Large intestine (tissue), 3 donors: ENCODE measurements at regions not wholly inside any gene's neighbourhood (a gene's known extent, or its start where the extent isn't known, plus 50 kb on each side); places are given as distances from the start of the nearest gene placed in this dataset.
"Not testable (repeated sequence)": the region's sequence is repeated elsewhere in the genome, so short reads cannot be mapped to it uniquely, and the experiment has no call there.

Source experiments
- DNase-seq, 2 donors: peaks; one replicate each; pipeline versions ENCODE4 v3.0.0 to v3.0.0-alpha.2; 2013
- H3K27ac ChIP-seq: one replicate; pipeline ENCODE4 v1.5.1; 2013; ENCODE audit warnings: low read length
- H3K27me3 ChIP-seq: 2 replicates; pipeline ENCODE4 v1.6.1; 2013; ENCODE audit warnings: low read length; ENCODE audit not compliant: control insufficient read depth, insufficient read depth
- H3K36me3 ChIP-seq: 2 replicates; pipeline ENCODE4 v1.6.1; 2013; ENCODE audit warnings: low read length; ENCODE audit not compliant: control insufficient read depth, insufficient read depth
- H3K4me1 ChIP-seq: one replicate; pipeline ENCODE4 v1.6.1; 2013; ENCODE audit warnings: low read length; ENCODE audit not compliant: control insufficient read depth, insufficient read depth
- H3K4me3 ChIP-seq: one replicate; pipeline ENCODE4 v1.5.1; 2013; ENCODE audit warnings: low read length
- H3K9me3 ChIP-seq: one replicate; pipeline ENCODE4 v1.6.1; 2013; ENCODE audit warnings: mild to moderate bottlenecking, low read depth, low read length, moderate library complexity; ENCODE audit not compliant: control insufficient read depth
- WGBS: methylation state at CpG from one replicate; pipeline ENCODE4 v1.1.5; 2013; ENCODE audit warnings: low lambda C conversion rate; ENCODE audit not compliant: insufficient coverage; 5-methylcytosine and 5-hydroxymethylcytosine counted together

DNA sequence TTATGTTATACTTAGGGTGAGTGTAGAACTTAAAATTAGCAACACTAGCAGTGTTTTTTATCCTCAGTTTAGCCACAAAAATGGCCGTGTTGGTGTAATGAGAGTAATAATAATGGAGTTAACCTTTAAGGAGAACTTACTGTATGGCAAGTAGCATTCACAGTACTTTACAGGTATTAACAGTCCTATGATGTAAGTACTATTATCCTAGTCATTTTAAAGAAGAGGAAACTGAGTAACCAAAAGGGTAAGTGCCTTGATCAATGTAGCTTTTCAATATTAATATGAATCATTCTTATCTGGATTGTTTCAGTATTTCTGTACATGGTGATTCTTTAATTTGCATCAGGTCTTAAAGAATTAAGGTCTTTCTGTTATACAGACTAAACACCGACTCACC is 170.3 kb downstream of the CD47 start:
- WGBS = no CpG with 5 or more reads among the region's 2 CpGs
- Histone ChIP-seq H3K4me1 (no peaks in the 10 kb centered on the region), H3K27me3 (peaks cover 9% of the 10 kb centered on the region), H3K4me3 (no peak overlapping the region), H3K36me3 (no peaks in the 10 kb centered on the region), H3K27ac (no peak overlapping the region), H3K9me3 (no peaks in the 10 kb centered on the region)
- no peak for DNase-seq

DNA sequence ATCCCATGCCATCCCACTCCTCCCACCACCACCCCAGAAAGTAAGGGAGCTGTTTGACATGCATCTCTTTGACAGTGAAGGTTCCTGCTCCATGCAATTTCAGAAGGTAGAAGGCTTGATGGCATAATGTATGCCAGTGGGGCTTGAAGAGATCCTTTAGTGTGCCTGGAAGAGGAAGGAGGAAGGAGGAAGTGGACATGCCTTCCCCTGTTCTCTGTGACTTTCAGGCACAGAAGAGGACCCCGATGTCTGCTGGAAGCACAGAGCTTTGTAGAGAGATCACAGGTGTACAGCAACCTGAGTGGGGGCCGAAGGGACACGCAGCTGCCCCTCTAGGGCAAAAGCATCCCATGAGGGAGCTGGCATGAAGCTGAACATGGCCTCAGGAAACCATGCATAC is 171.6 kb downstream of the CD47 start:
- Histone ChIP-seq H3K27me3 (peaks cover 9% of the 10 kb centered on the region), H3K9me3 (no peaks in the 10 kb centered on the region), H3K36me3 (no peaks in the 10 kb centered on the region), H3K27ac (no peak overlapping the region), H3K4me1 (no peaks in the 10 kb centered on the region), H3K4me3 (no peak overlapping the region)
- WGBS = no CpG with 5 or more reads among the region's 3 CpGs
- no peak for DNase-seq

DNA sequence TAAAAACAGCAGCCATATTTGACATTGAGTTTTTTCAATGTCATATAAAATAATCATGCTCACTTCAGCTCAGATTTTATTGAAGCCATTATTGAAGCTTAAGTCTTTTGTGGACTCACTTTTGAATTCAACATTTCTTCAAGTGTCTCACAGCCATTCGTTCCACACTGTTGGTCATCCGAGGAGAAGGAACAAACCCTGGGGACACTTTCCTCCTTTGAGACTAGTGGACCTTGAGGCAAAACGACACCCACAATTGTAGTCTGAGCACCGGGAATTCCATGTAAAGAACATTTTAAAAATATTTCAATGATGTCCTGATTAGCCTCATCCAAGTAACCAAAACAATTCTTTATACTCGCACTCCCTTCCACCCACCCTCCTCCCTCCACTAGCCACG is 174.7 kb downstream of the CD47 start:
- Histone ChIP-seq H3K9me3 (no peaks in the 10 kb centered on the region), H3K36me3 (no peaks in the 10 kb centered on the region), H3K27ac (no peak overlapping the region), H3K4me1 (no peaks in the 10 kb centered on the region), H3K4me3 (no peak overlapping the region), H3K27me3 (peaks cover 9% of the 10 kb centered on the region)
- 40% methylated on average over 1 of the region's 6 CpGs for WGBS
- DNase-seq = no peak

DNA sequence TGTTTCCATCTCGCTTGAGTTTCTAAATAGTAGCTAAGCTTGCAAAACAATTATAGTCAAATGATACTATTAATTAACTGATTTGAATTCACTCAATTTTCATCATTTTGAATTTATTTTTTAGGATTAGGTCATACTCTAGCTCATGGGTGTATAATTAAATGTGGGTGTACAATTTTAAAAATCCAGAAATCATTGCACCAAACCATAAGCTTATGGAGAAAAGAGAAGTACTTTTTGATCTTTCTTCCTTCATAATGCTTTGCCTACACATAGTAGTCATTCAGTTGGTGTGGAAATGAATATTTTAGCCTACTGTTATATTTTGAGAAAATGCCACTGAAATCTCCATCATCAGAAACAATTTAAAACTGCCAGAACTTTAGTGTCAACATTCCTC is 175.1 kb downstream of the CD47 start:
- H3K27me3 ChIP-seq = peaks cover 7% of the 10 kb centered on the region
- no peak overlapping the region for H3K4me3 ChIP-seq
- no peak for DNase-seq
- no peaks in the 10 kb centered on the region for H3K4me1 ChIP-seq
- WGBS = no CpG with 5 or more reads among the region's 1 CpG
- no peaks in the 10 kb centered on the region for H3K36me3 ChIP-seq
- H3K9me3 ChIP-seq = no peaks in the 10 kb centered on the region
- no peak overlapping the region for H3K27ac ChIP-seq

DNA sequence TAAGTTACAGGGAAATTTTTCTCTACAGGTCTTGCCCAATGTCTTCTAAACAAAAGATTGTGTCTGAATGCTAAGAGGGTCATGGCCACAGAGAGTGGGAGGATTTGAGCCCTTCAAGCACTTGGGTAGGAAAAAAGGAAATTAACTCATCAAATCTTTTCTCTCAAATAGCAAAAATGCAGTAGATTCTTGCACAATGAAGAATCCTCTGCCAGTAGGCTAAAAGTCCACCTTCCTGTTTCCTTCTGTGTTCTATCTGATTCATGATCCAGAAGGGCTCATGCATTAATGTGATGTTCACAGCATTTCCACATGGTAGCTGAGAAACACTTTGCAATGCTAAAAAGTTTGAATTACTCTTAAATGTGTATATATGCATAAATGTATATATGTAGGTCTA is 177.1 kb downstream of the CD47 start:
- Histone ChIP-seq H3K27ac (no peak overlapping the region), H3K4me3 (no peak overlapping the region), H3K9me3 (no peaks in the 10 kb centered on the region), H3K36me3 (no peaks in the 10 kb centered on the region), H3K4me1 (no peaks in the 10 kb centered on the region), H3K27me3 (peaks cover 2% of the 10 kb centered on the region)
- DNase-seq = no peak

DNA sequence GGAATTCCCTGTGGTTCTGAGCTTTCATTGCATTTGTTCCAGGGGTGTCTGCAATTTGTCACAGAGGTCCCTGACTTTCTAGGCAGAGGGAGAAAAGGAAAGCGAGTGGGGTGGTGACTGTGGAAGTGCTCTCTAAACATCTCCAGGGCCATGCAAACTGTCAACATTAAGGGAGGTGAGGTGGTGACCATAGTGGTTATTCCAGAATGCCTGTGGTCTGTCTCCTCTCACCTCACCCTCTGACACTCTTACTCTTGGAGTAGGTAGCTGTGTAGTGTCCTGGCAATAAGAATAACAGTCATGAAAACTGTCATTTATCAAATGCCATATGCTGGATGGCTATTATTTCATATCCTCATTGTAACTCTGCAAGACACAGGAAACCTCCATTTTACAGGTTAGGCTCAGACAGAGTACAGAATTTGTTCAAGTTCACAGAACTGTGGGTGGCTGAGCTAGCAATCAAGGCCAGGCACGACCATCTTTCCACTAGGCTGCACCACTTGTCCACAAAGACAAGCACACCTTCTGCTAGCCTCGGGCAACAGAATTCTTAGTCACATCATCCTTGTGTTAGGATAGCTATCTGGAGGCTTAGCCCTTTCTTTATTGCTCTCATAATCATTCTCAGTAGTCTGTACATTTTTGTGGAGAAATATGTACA is 179.4 kb downstream of the CD47 start:
- WGBS = no CpG with 5 or more reads among the region's 3 CpGs
- no peak for DNase-seq
- Histone ChIP-seq H3K27me3 (no peaks in the 10 kb centered on the region), H3K36me3 (no peaks in the 10 kb centered on the region), H3K4me1 (no peaks in the 10 kb centered on the region), H3K4me3 (no peak overlapping the region), H3K9me3 (no peaks in the 10 kb centered on the region), H3K27ac (no peak overlapping the region)

DNA sequence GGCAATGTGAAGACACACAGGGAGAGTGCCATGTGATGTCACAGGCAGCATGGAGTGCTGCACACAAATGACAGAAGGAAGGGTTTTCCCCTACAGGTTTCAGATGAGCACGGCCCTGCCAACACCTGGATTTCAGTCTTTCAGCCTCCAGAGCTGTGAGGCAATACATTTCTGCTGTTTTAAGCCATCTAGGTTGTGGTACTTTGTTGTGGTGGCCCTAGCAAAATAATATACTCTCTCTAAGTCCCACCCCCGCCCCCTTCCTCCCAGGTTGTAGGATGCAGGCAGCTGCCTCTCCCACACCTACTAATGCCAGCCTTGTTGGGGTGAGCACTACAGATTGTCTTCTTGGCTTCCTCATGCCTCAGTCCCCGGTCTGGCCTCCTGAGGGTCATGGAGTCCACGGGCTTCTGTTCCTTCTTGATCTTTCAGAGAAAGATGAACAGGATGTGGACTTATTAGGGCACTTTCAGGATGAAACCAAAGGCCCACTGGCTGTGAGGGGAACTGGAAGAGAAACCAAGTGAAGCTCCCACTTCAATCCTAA is 180.0 kb downstream of the CD47 start:
- no peaks in the 10 kb centered on the region for H3K4me1 ChIP-seq
- no peaks in the 10 kb centered on the region for H3K27me3 ChIP-seq
- no peak overlapping the region for H3K4me3 ChIP-seq
- H3K9me3 ChIP-seq = no peaks in the 10 kb centered on the region
- WGBS = no CpG with 5 or more reads among the region's 4 CpGs
- no peaks in the 10 kb centered on the region for H3K36me3 ChIP-seq
- H3K27ac ChIP-seq = no peak overlapping the region
- DNase-seq = no peak

DNA sequence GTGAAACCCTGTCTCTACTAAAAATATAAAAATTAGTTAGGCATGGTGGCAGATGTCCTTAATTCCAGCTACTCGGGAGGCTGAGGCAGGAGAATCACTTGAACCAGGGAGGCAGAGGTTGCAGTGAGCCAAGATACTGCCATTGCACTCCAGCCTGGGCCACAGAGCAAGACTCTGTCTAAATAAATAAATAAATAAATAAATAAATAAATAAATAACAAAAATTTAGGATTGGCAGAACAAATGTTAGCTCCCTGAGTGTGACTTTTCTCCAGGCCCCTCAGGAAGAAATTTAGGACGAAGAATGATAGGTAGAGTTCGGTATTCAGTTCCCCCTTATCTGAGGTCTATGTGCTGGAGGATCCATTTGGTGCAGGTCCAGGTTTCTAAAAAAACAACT is 181.2 kb downstream of the CD47 start:
- not testable (repeated sequence) for H3K4me3 ChIP-seq, H3K27me3 ChIP-seq, H3K9me3 ChIP-seq, DNase-seq, H3K27ac ChIP-seq, H3K4me1 ChIP-seq, H3K36me3 ChIP-seq
- whole genome bisulfite sequencing = 100% methylated on average over 1 of the region's 3 CpGs

DNA sequence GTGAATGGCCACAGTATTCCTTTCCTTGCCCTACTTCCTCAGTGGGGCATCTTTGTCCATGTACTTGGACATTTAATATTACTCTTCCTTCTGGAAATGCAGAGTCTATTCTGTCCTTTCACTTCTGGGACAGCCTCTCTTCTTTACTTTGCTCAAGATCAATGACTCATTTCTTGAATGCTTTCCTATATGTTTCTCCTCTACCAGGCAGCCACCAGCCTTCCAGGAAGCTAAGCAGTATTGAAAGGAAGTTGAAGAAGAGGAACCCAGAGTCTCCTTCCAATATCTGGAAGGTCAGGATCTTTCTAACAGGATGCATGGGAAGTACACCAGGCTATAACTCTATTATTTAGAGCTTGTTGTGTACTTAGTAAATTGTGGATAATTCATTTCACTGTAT is 182.8 kb downstream of the CD47 start:
- Histone ChIP-seq H3K27me3 (no peaks in the 10 kb centered on the region), H3K9me3 (no peaks in the 10 kb centered on the region), H3K27ac (no peak overlapping the region), H3K4me1 (no peaks in the 10 kb centered on the region), H3K36me3 (no peaks in the 10 kb centered on the region), H3K4me3 (no peak overlapping the region)
- DNase-seq = no peak

DNA sequence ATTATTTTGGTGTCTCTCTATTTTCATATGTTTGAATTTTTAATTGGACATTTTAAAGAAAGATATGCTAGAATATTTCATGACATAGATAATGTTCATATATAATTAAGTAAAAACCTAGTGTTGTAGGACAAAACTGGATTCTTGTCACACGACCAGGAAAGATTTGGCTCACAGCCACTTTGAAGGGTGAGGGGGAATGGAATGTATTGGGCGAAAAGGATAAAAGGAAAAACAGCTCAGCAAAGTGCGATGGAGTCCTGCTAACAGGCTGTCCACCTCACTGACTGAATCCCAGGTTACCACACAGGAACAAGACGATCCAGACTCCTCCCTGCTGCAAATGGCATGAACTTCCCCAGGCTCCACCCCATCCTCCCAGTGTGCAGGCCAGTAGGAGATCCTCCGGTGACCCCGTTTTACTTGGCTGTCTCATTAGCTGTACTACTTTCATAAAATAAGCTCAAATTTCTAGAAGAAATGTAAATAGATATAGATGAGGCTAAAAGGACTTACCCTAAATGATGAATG is 186.2 kb downstream of the CD47 start:
- 70% methylated on average over 2 of the region's 6 CpGs for WGBS
- Histone ChIP-seq H3K4me1 (no peaks in the 10 kb centered on the region), H3K27me3 (no peaks in the 10 kb centered on the region), H3K27ac (no peak overlapping the region), H3K36me3 (no peaks in the 10 kb centered on the region), H3K9me3 (no peaks in the 10 kb centered on the region), H3K4me3 (no peak overlapping the region)
- no peak for DNase-seq

DNA sequence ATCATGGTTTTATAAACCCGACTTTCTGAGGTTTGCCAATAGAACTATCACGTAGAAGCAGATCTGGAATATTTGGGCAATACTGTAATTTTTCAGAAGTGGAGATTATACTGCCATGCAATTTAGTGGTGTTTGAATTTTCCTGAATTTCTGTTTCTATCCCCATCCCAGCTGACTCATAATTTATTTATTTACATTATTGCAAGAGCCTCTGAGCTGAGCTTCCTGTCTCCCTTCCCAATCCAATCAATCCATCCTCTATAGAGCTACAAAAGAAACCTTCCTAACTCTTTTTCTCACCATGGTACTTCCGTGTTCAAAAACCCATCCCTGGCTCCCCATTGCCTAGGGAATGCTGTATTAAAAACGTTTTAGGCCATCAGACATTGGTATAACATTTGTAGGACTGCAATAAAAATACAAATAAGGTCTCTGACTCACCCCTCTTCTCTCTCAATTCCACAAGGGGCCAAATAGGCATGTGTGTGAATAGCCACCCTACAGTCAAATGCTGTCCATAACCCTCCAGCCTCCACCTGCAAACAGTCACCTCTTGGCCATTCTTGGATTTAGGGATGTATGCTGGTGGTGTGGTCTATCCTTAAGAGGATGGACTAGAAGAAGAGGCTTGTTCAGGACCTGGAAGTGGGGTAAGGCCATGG is 190.7 kb downstream of the CD47 start:
- Histone ChIP-seq H3K9me3 (no peaks in the 10 kb centered on the region), H3K36me3 (no peaks in the 10 kb centered on the region), H3K4me1 (no peaks in the 10 kb centered on the region), H3K27ac (no peak overlapping the region), H3K27me3 (no peaks in the 10 kb centered on the region), H3K4me3 (no peak overlapping the region)
- WGBS = 100% methylated on average over 1 of the region's 4 CpGs
- no peak for DNase-seq
